ENCODE measurements at regions not wholly inside any gene's neighbourhood (a gene's known extent, or its start where the extent isn't known, plus 50 kb on each side); places are given as distances from the start of the nearest gene placed in this dataset.

- peaks cover 13% of the 10 kb centered on the region for H3K9me3 ChIP-seq (ENCODE audit: control insufficient read depth, low read length)
- no peak for DNase-seq (ENCODE audit: low read depth)
- no peak overlapping the region for H3K9ac ChIP-seq (ENCODE audit: low read length)
- peaks cover 43% of the 10 kb centered on the region for H3K27me3 ChIP-seq (replicated peaks; ENCODE audit: control insufficient read depth, insufficient read depth, low read length)
- H3K36me3 ChIP-seq (ENCODE audit: control insufficient read depth, insufficient read depth, low read length, severe bottlenecking), result no peaks in the 10 kb centered on the region
- H3K4me1 ChIP-seq (ENCODE audit: control insufficient read depth, insufficient read depth, low read length), result no peaks in the 10 kb centered on the region
- no peak overlapping the region for H3K4me3 ChIP-seq (ENCODE audit: low read length)
Measured at GRCh38 chr16:11431915-11432465, 86.7 kb downstream of the RMI2 start.

GRCh38 chr16:11432856-11433395 lies 87.7 kb downstream of the RMI2 start:
- H3K36me3 ChIP-seq (ENCODE audit: control insufficient read depth, insufficient read depth, low read length, severe bottlenecking), result no peaks in the 10 kb centered on the region
- no peak for DNase-seq (ENCODE audit: low read depth)
- peaks cover 13% of the 10 kb centered on the region for H3K9me3 ChIP-seq (ENCODE audit: control insufficient read depth, low read length)
- H3K4me3 ChIP-seq (ENCODE audit: low read length), result no peak overlapping the region
- no peaks in the 10 kb centered on the region for H3K4me1 ChIP-seq (ENCODE audit: control insufficient read depth, insufficient read depth, low read length)
- no peak overlapping the region for H3K9ac ChIP-seq (ENCODE audit: low read length)
- H3K27me3 ChIP-seq (replicated peaks; ENCODE audit: control insufficient read depth, insufficient read depth, low read length), result peaks cover 39% of the 10 kb centered on the region

- Histone ChIP-seq H3K9ac (ENCODE audit: low read length) (no peak overlapping the region), H3K9me3 (ENCODE audit: control insufficient read depth, low read length) (peaks cover 25% of the 10 kb centered on the region)
Measured at GRCh38 chr16:11435576-11435975, 90.3 kb downstream of the RMI2 start.

GRCh38 chr16:11437069-11437468 lies 91.8 kb downstream of the RMI2 start:
- no peaks in the 10 kb centered on the region for H3K36me3 ChIP-seq (ENCODE audit: control insufficient read depth, insufficient read depth, low read length, severe bottlenecking)
- no peak overlapping the region for H3K4me3 ChIP-seq (ENCODE audit: low read length)
- no peak for DNase-seq (ENCODE audit: low read depth)
- H3K9me3 ChIP-seq (ENCODE audit: control insufficient read depth, low read length), result peaks cover 33% of the 10 kb centered on the region
- no peak overlapping the region for H3K9ac ChIP-seq (ENCODE audit: low read length)
- H3K4me1 ChIP-seq (ENCODE audit: control insufficient read depth, insufficient read depth, low read length), result no peaks in the 10 kb centered on the region
- peaks cover 64% of the 10 kb centered on the region for H3K27me3 ChIP-seq (replicated peaks; ENCODE audit: control insufficient read depth, insufficient read depth, low read length)

More at GRCh38 chr16:11435576-11435975, 90.3 kb downstream of the RMI2 start:
- H3K27me3 ChIP-seq (replicated peaks; ENCODE audit: control insufficient read depth, insufficient read depth, low read length), result peaks cover 54% of the 10 kb centered on the region
- DNase-seq (ENCODE audit: low read depth), result no peak
- no peaks in the 10 kb centered on the region for H3K4me1 ChIP-seq (ENCODE audit: control insufficient read depth, insufficient read depth, low read length)
- no peak overlapping the region for H3K4me3 ChIP-seq (ENCODE audit: low read length)
- H3K36me3 ChIP-seq (ENCODE audit: control insufficient read depth, insufficient read depth, low read length, severe bottlenecking), result no peaks in the 10 kb centered on the region

- Histone ChIP-seq H3K9me3 (ENCODE audit: control insufficient read depth, low read length) (peaks cover 26% of the 10 kb centered on the region), H3K4me1 (ENCODE audit: control insufficient read depth, insufficient read depth, low read length) (no peaks in the 10 kb centered on the region), H3K27me3 (replicated peaks; ENCODE audit: control insufficient read depth, insufficient read depth, low read length) (peaks cover 57% of the 10 kb centered on the region), H3K36me3 (ENCODE audit: control insufficient read depth, insufficient read depth, low read length, severe bottlenecking) (no peaks in the 10 kb centered on the region), H3K4me3 (ENCODE audit: low read length) (no peak overlapping the region), H3K9ac (ENCODE audit: low read length) (no peak overlapping the region)
- DNase-seq (ENCODE audit: low read depth), result no peak
Measured at GRCh38 chr16:11439790-11440656, 94.8 kb downstream of the RMI2 start.

- Histone ChIP-seq H3K4me1 (ENCODE audit: control insufficient read depth, insufficient read depth, low read length) (no peaks in the 10 kb centered on the region), H3K4me3 (ENCODE audit: low read length) (no peak overlapping the region), H3K9ac (ENCODE audit: low read length) (no peak overlapping the region), H3K36me3 (ENCODE audit: control insufficient read depth, insufficient read depth, low read length, severe bottlenecking) (no peaks in the 10 kb centered on the region), H3K27me3 (replicated peaks; ENCODE audit: control insufficient read depth, insufficient read depth, low read length) (peaks cover 52% of the 10 kb centered on the region), H3K9me3 (ENCODE audit: control insufficient read depth, low read length) (peaks cover 26% of the 10 kb centered on the region)
- no peak for DNase-seq (ENCODE audit: low read depth)
Measured at GRCh38 chr16:11440657-11441012, 95.4 kb downstream of the RMI2 start.

GRCh38 chr16:11445486-11445885 lies 100.2 kb downstream of the RMI2 start:
- no peak overlapping the region for H3K9ac ChIP-seq (ENCODE audit: low read length)
- peaks cover 43% of the 10 kb centered on the region for H3K27me3 ChIP-seq (replicated peaks; ENCODE audit: control insufficient read depth, insufficient read depth, low read length)
- H3K9me3 ChIP-seq (ENCODE audit: control insufficient read depth, low read length), result peaks cover 15% of the 10 kb centered on the region
- H3K4me3 ChIP-seq (ENCODE audit: low read length), result no peak overlapping the region
- no peaks in the 10 kb centered on the region for H3K36me3 ChIP-seq (ENCODE audit: control insufficient read depth, insufficient read depth, low read length, severe bottlenecking)
- no peaks in the 10 kb centered on the region for H3K4me1 ChIP-seq (ENCODE audit: control insufficient read depth, insufficient read depth, low read length)
- DNase-seq (ENCODE audit: low read depth), result no peak

GRCh38 chr16:11446566-11447119 lies 101.4 kb downstream of the RMI2 start:
- Histone ChIP-seq H3K4me3 (ENCODE audit: low read length) (no peak overlapping the region), H3K9me3 (ENCODE audit: control insufficient read depth, low read length) (peaks cover 3% of the 10 kb centered on the region), H3K9ac (ENCODE audit: low read length) (no peak overlapping the region), H3K36me3 (ENCODE audit: control insufficient read depth, insufficient read depth, low read length, severe bottlenecking) (no peaks in the 10 kb centered on the region), H3K27me3 (replicated peaks; ENCODE audit: control insufficient read depth, insufficient read depth, low read length) (peaks cover 34% of the 10 kb centered on the region), H3K4me1 (ENCODE audit: control insufficient read depth, insufficient read depth, low read length) (no peaks in the 10 kb centered on the region)
- DNase-seq (ENCODE audit: low read depth), result no peak

- Histone ChIP-seq H3K36me3 (ENCODE audit: control insufficient read depth, insufficient read depth, low read length, severe bottlenecking) (no peaks in the 10 kb centered on the region), H3K9me3 (ENCODE audit: control insufficient read depth, low read length) (no peaks in the 10 kb centered on the region), H3K9ac (ENCODE audit: low read length) (no peak overlapping the region), H3K27me3 (replicated peaks; ENCODE audit: control insufficient read depth, insufficient read depth, low read length) (peaks cover 32% of the 10 kb centered on the region), H3K4me3 (ENCODE audit: low read length) (no peak overlapping the region), H3K4me1 (ENCODE audit: control insufficient read depth, insufficient read depth, low read length) (no peaks in the 10 kb centered on the region)
- DNase-seq (ENCODE audit: low read depth), result no peak
Measured at GRCh38 chr16:11447272-11447671, 102.0 kb downstream of the RMI2 start.

GRCh38 chr16:11447836-11448235 lies 102.6 kb downstream of the RMI2 start:
- no peak overlapping the region for H3K9ac ChIP-seq (ENCODE audit: low read length)
- H3K27me3 ChIP-seq (replicated peaks; ENCODE audit: control insufficient read depth, insufficient read depth, low read length), result peaks cover 29% of the 10 kb centered on the region
- H3K4me3 ChIP-seq (ENCODE audit: low read length), result no peak overlapping the region
- no peaks in the 10 kb centered on the region for H3K36me3 ChIP-seq (ENCODE audit: control insufficient read depth, insufficient read depth, low read length, severe bottlenecking)
- peaks cover 4% of the 10 kb centered on the region for H3K4me1 ChIP-seq (ENCODE audit: control insufficient read depth, insufficient read depth, low read length)
- no peaks in the 10 kb centered on the region for H3K9me3 ChIP-seq (ENCODE audit: control insufficient read depth, low read length)
- no peak for DNase-seq (ENCODE audit: low read depth)

GRCh38 chr16:11448796-11449416 lies 103.6 kb downstream of the RMI2 start:
- no peak for DNase-seq (ENCODE audit: low read depth)
- Histone ChIP-seq H3K36me3 (ENCODE audit: control insufficient read depth, insufficient read depth, low read length, severe bottlenecking) (no peaks in the 10 kb centered on the region), H3K4me3 (ENCODE audit: low read length) (no peak overlapping the region), H3K4me1 (ENCODE audit: control insufficient read depth, insufficient read depth, low read length) (peaks cover 7% of the 10 kb centered on the region), H3K9me3 (ENCODE audit: control insufficient read depth, low read length) (no peaks in the 10 kb centered on the region), H3K9ac (ENCODE audit: low read length) (no peak overlapping the region), H3K27me3 (replicated peaks; ENCODE audit: control insufficient read depth, insufficient read depth, low read length) (peaks cover 29% of the 10 kb centered on the region)
